AG08395 (cell line): ENCODE measurements at regions not wholly inside any gene's neighbourhood (a gene's known extent, or its start where the extent isn't known, plus 50 kb on each side); places are given as distances from the start of the nearest gene placed in this dataset.
"Not testable (repeated sequence)": the region's sequence is repeated elsewhere in the genome, so short reads cannot be mapped to it uniquely, and the experiment has no call there.

ENCODE experiments used
- DNase-seq: peaks from one replicate; pipeline ENCODE4 v3.0.0; 2012; ENCODE audit warnings: mixed read lengths, low spot score

GRCh38 chr1:70826428-70826827, 221.2 kb downstream of the PTGER3 start:
- DNase-seq, result no peak

GRCh38 chr1:70827030-70827429, 220.6 kb downstream of the PTGER3 start:
- no peak for DNase-seq

DNA sequence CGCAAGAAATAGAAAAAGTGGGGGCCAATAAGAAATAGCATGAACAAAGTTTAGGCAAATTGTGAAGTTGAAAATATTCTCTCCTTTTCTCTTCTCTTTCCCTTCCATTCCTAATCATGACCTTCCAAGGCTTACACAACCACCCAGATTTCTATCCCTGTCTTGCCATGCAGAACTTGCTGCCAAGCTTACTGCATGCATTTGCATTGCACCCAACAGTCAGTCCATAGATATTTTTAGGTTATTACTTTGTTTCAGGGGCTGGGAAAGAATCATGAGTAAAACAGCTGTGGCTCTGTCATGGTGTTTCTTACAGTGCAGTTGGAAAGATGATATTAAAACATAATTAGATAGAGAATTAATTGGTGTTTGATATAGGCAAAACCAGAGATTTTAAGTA, 219.4 kb downstream of the PTGER3 start:
- DNase-seq, result no peak

- not testable (repeated sequence) for DNase-seq
Observed at GRCh38 chr1:70834365-70834764, 213.3 kb downstream of the PTGER3 start.

GRCh38 chr1:70836456-70836855, 211.2 kb downstream of the PTGER3 start:
- no peak for DNase-seq

DNA sequence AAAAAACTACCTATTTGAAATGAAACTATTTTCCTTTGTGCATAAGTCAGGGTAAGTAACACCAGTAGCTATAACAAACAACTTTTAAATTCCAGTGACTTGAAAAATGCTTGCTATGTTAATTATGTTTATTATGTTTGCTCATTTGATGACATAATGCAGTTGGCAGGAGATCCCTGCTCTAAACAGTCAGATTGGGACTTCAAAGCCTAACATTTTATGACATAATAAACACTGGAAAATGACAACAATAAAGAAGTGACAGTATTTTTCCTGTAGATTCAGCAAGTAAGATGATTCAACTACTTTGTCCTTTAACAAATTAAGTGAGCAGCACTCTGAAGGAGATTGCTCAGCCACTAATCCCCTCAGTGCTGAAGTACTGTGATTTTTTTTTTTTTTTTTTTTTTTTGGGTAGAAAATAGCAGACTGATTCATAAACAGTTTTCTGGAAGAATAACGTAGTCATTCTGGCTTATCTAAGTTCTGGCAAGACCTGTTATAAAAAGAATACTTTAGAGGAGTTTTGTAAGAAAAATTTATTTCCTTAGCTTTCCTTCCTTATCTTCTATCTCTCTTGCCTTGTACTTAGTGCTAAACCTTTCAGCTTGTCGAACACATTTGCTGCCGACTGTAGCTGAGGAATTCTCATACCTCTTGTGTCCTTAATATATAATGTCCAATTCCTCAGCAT, 207.2 kb downstream of the PTGER3 start:
- DNase-seq, result peak; percentile 37

DNA sequence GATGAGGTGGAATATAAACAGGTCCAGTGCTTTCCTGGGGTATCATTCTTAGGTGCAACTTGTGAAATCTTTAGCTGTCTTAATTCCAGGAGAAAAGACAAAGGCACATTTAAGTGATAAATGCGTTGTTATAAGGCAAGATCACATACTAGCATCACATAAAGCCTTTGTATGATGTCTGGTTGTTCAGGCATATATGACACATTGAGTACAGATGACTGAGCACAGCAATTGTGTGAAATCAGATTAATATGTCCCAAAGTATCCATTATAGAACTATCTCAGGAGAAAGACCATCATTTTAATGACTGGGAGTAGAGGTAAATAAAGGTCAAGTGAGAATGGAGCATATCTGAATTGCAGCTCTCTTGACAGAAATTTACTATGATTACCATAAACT, 205.1 kb downstream of the PTGER3 start:
- no peak for DNase-seq

DNA sequence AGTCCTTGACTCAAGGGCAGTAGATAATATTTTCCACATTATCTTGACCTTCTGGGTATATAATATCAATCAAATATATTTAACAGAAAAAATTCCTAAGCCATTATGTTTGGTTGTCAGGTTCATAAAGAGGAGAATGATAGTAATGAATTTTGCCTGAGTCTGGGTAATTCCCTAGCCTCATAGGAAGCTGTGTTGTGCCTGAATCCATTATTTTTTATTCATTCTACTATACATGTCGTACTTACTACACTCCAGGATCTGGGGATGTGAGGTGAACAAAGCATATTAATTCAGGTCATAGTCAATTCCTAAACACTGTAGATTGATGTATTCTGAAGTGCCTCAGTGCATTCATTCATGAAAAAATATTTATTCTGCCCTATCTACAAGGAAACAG, 204.2 kb downstream of the PTGER3 start:
- no peak for DNase-seq

- no peak for DNase-seq
Observed at GRCh38 chr1:70847013-70847412, 200.6 kb downstream of the PTGER3 start.

GRCh38 chr1:70855203-70855602, 192.4 kb downstream of the PTGER3 start:
- no peak for DNase-seq

- no peak for DNase-seq
Observed at GRCh38 chr1:70856201-70856600, 191.4 kb downstream of the PTGER3 start.

DNA sequence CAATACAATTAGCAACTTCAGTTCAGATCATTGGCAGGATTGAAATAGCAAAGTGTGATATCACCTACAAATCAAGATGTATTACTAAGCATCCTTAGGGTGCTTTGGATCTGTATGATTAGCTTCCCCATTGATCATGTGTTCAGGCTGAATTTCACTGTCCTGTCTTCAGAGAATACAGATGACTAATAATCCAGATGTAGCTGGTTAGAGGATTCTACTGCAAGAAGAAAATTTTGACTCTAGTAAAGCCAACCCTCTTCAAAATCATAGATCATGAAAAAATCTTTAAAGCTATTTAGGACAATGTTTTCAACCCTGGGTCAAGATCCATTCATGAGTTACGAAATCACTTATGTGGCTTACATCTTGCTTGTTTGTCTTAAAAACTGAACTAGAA, 184.4 kb downstream of the PTGER3 start:
- peak; percentile 11 for DNase-seq

GRCh38 chr1:70864302-70864701, 183.3 kb downstream of the PTGER3 start:
- peak; percentile 45 for DNase-seq

DNA sequence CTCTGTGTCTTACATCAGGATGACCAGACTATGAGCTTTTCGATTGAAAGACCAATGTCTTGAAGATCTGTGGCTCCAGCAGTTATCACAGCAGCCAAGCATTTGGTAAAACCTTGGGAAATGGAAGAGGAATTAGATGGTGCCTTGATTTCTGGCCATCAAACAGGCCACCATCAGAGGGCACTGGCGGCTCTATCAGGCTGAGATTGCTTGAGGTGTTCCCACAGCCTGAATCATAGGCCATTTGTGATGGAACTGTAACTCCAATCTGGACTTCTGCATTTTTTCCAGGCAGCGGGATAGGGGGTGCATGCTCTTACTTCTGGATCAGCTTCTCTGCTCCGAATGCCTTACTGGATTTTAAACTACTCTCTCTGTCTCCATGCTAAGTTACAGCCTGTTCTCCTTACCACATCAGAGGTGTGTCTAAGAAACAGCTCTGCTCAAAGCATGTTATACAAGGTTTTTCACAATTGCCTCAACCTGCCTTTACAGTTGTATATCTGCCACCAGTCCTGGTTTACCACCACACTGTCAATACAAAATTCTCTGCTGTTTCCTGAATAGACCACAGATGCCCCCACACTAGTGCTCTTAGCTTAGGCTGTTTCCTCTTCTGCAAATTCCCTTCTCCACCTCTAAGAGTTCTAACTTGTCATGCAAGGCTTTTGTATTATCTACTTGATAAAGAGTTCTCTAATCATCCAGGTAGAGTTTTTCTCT, 180.9 kb downstream of the PTGER3 start:
- no peak for DNase-seq

- DNase-seq, result no peak
Observed at GRCh38 chr1:70871790-70872189, 175.8 kb downstream of the PTGER3 start.

DNA sequence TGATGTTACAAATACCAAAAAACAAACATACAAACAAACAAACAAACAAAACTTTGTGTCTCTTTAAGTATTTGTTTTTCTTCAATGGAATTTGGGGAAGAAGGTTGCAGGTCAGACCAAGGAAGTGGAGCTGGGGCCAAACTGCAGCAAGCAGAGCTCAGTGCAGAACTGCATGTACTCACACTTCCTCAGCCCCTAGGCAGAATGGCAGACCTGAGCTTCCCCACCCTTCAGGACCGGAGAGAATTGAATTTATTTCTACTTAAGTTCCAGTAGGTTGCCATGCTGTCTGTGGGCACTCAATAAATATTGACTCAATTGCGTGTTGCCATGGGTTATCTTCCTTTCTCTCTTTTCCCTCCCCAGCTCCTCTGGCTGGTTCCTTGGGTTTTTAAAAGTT, 173.6 kb downstream of the PTGER3 start:
- DNase-seq, result no peak

DNA sequence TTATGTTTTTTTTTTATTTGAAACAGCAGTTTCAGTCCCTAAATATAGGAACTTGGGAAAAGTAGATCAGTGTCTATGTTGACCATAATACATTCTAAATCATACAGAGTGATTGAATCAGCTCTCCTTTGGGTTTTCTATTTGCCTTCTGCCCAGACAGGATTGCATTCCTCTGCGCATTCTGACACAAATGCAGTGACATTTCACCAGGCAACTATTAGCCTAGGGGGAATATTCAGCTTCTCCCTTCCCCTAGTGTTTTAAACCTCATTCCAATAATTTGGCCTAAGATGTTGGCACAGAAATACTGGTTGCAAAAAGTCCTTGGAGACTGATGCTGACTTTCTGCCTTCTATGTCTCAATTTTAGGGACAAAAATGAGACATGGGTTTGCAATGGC, 172.8 kb downstream of the PTGER3 start:
- DNase-seq, result peak; percentile 18

DNA sequence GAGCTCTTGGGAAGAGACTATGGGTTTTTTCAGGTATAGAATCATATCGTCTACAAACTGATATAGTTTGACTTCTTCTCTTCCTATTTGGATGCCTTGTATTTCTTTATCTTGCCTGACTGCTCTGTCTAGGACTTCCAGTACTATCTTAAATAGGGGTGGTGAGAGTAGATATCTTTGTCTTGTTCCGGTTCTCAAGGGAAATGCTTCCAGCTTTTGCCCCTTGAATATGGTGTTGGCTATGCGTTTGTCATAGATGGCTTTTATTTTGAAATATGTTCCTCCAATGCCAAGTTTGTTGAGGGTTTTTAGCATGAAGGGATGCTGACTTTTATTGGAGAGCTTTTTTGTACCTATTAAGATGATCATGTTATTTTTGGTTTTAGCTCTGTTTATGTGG, 170.3 kb downstream of the PTGER3 start:
- DNase-seq, result no peak

- DNase-seq, result no peak
Observed at GRCh38 chr1:70887936-70888335, 159.7 kb downstream of the PTGER3 start.

GRCh38 chr1:70888722-70889121, 158.9 kb downstream of the PTGER3 start:
- DNase-seq, result no peak

DNA sequence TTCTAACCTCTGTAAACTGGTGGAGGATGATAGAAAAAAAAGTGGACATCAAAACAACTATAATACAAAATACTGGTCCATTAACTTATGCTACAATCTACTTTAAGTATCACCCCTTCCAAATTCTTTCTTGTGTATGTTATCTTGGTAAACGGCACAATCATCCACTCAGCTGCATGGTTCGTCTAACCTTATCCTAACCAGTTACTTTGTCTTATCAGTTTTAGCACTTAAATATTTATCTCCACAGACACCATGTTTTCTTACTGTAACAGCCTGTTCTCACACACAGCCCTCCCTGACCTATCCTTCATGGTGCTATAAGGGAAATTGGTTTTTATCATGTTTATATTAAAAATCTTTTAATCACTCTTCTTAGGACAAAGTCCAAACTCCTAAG, 157.2 kb downstream of the PTGER3 start:
- no peak for DNase-seq

DNA sequence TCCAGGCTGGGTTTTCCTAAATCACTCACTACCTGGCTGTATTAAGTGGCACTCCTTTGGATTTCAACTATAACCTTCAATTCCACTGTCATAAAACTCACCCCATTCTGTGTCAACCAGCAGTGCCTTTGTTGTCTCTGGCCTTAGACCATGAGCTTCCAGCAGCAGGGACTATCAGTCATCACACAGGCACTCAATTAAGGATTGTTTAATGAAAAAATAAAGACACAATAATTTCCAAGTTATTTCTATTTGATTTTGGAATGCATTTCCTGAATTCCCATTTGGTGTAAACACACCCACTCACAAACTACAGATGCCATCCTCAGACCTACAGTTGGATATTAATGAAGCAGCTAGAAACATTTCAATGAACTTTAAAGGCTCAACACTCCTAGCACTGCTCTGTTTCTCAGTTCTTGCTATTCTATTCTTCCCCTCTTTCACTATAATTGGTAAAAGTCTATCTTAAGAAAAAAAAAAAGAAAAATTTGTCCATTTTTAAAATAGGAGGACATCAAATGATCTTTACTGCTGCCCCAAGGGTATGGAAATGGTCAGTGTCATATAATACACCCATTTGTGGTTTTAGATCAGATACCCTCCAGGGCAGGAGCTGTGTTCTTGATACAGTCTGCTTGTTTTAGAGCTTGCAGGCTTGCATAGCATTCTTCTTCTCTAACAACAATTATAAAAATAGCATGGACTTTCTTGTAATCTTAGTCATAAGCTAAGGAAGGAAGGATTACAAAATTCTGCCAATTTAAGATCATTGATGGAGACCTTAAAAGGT, 156.4 kb downstream of the PTGER3 start:
- DNase-seq, result peak; percentile 35

DNA sequence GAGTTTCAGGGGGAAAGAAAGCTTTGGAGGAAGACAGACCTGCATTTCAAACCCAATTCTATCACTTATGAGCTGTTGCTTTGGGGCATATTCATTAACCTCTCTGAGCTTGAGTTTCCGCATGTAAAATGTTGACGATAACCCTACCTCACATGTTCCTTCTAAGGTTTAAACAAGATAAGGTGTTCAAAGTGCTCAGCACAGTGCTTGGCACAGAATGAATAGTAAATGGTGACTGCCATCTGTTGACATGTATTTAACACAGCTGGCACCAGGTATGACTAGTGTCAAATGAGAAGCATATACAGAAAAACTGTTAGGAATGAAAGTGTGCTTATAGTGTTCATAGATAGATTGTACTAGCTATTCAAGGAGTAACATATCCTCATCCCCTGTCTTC, 155.5 kb downstream of the PTGER3 start:
- no peak for DNase-seq
